HepG2 (cell line): ENCODE measurements at regions not wholly inside any gene's neighbourhood (a gene's known extent, or its start where the extent isn't known, plus 50 kb on each side); places are given as distances from the start of the nearest gene placed in this dataset.

ENCODE experiments used
- ATAC-seq: fragments of 200-7000 bp; cut with Tn5 transposase; 3 replicates; pipeline ENCODE4 v1.9.1; 2020; ENCODE audit warnings: mild to moderate bottlenecking, moderate library complexity
- BruUV-seq: library from RNA; stranded (reverse); fragments of 400-500 nt; replicated peaks from 2 replicates; lab custom pipeline; 2021; lab: Mats Ljungman, UMichigan
- CTCF ChIA-PET: fragments of 300-600 bp; formaldehyde crosslinking; extraction: SDS; loops from one replicate; lab custom pipeline; 2021; ENCODE audit warnings: low total read pairs, inconsistent platforms, low intra/inter-chr PET ratio; lab: Yijun Ruan, JAX
- POLR2A ChIA-PET: fragments of 350-600 bp; sonication (Branson Sonifier 250); formaldehyde crosslinking; loops from one replicate; lab custom pipeline; 2020; ENCODE audit warnings: antibody characterized with exemption, inconsistent platforms; lab: Yijun Ruan, JAX
- DNase-seq: peaks from one replicate; pipeline ENCODE4 v3.0.0-alpha.2; 2015; ENCODE audit warnings: low spot score
- FAIRE-seq: peaks from 3 replicates; lab custom pipeline; 2011; peaks lifted over from hg19 to GRCh38; lab: Jason Lieb, UNC
- H2AFZ ChIP-seq: one replicate; pipeline ENCODE4 v1.6.1; 2011; ENCODE audit warnings: low read length, inconsistent platforms
- H3K27ac ChIP-seq: fragments of 300-600 bp; 3 replicates; pipeline ENCODE4 v1.8.0; 2011; ENCODE audit warnings: mixed run types, mild to moderate bottlenecking, mixed read lengths, low read length, inconsistent platforms; ENCODE audit not compliant: insufficient read depth; ENCODE audit errors: extremely low read length
- H3K27me3 ChIP-seq, 2 experiments: fragments of 200-600 bp in 1 of 2; 2 replicates in 1 of 2; 3 replicates in 1 of 2; pipeline versions ENCODE4 v1.6.0 to v1.8.0; 2011; ENCODE audit warnings: low read length in 2 of 2, mild to moderate bottlenecking in 2 of 2, moderate library complexity in 2 of 2, inconsistent platforms in 1 of 2; ENCODE audit not compliant: insufficient read depth in 2 of 2, control insufficient read depth in 1 of 2
- H3K36me3 ChIP-seq, 2 experiments: fragments of 200-600 bp in 1 of 2; replicated peaks in 1 of 2; 2 replicates in 1 of 2; 3 replicates in 1 of 2; pipeline versions ENCODE4 v1.5.1 to v1.8.0; 2011; ENCODE audit warnings: low read length in 2 of 2, inconsistent platforms in 1 of 2; ENCODE audit not compliant: insufficient read depth in 2 of 2, control insufficient read depth in 1 of 2
- H3K4me1 ChIP-seq: 2 replicates; pipeline ENCODE4 v1.5.1; 2012; ENCODE audit warnings: low read length, inconsistent platforms; ENCODE audit not compliant: insufficient read depth
- H3K4me2 ChIP-seq: 2 replicates; pipeline ENCODE4 v1.6.0; 2011; ENCODE audit warnings: low read depth, low read length, inconsistent platforms
- H3K4me3 ChIP-seq, 3 experiments: fragments of 200-600 bp in 1 of 3; sonication (generic), shearing (Covaris generic) in 1 of 3; replicated peaks in 1 of 3; 2 replicates each; pipeline ENCODE4 v1.5.1; 2011 to 2016; ENCODE audit warnings: low read length in 3 of 3, inconsistent platforms in 2 of 3, low read depth in 2 of 3, mild to moderate bottlenecking in 2 of 3, control low read depth in 1 of 3, mixed read lengths in 1 of 3; ENCODE audit not compliant: insufficient read depth in 1 of 3
- H3K79me2 ChIP-seq: one replicate; pipeline ENCODE4 v1.6.1; 2011; ENCODE audit warnings: low read length, inconsistent platforms; ENCODE audit not compliant: insufficient read depth
- H3K9ac ChIP-seq: 2 replicates; pipeline ENCODE4 v1.6.0; 2011; ENCODE audit warnings: mild to moderate bottlenecking, low read depth, low read length, inconsistent platforms; ENCODE audit not compliant: insufficient read depth
- H3K9me3 ChIP-seq: 2 replicates; pipeline ENCODE4 v1.5.1; 2012; ENCODE audit warnings: mild to moderate bottlenecking, low read length
- H4K20me1 ChIP-seq: 2 replicates; pipeline ENCODE4 v1.6.0; 2011; ENCODE audit warnings: inconsistent platforms, mild to moderate bottlenecking, low read length, moderate library complexity; ENCODE audit not compliant: insufficient read depth
- CHCHD3 ChIP-seq: sonication (generic); formaldehyde crosslinking; IDR thresholded peaks from 2 replicates; pipeline ENCODE4 v1.8.0; 2022; ENCODE audit warnings: mild to moderate bottlenecking, missing genetic modification reagents, moderate library complexity
- DPF2 ChIP-seq: sonication (generic); formaldehyde crosslinking; IDR thresholded peaks from 2 replicates; pipeline ENCODE4 v1.4.0; 2020; ENCODE audit warnings: mild to moderate bottlenecking, low read depth, missing genetic modification reagents, borderline replicate concordance
- ESRRA ChIP-seq: sonication (generic); formaldehyde crosslinking; IDR thresholded peaks from 2 replicates; pipeline ENCODE4 v1.5.1; 2020; ENCODE audit warnings: mild to moderate bottlenecking, low read depth, missing genetic modification reagents
- GFI1 ChIP-seq: sonication (generic); formaldehyde crosslinking; IDR thresholded peaks from 2 replicates; pipeline ENCODE4 v1.5.0; 2020; ENCODE audit warnings: missing genetic modification reagents, mild to moderate bottlenecking, borderline replicate concordance
- KDM1A ChIP-seq: IDR thresholded peaks from 2 replicates; pipeline ENCODE4 v1.6.1; 2016; ENCODE audit warnings: missing compliant biosample characterization
- KLF15 ChIP-seq: sonication (generic); formaldehyde crosslinking; IDR thresholded peaks from 2 replicates; pipeline ENCODE4 v1.8.1; 2023; ENCODE audit warnings: borderline replicate concordance, mild to moderate bottlenecking, inconsistent platforms, missing genetic modification reagents, mixed read lengths
- KLF16 ChIP-seq, 2 experiments: sonication (generic) in 1 of 2; formaldehyde crosslinking in 1 of 2; IDR thresholded peaks; 2 replicates each; pipeline versions ENCODE4 v1.6.1 to v1.8.0; 2016 to 2023; ENCODE audit warnings: missing genetic modification reagents in 2 of 2, missing compliant biosample characterization in 1 of 2
- MIXL1 ChIP-seq: IDR thresholded peaks from 2 replicates; pipeline ENCODE4 v1.6.1; 2016
- MXI1 ChIP-seq: IDR thresholded peaks from 3 replicates; pipeline ENCODE4 v1.6.1; 2012; ENCODE audit warnings: low read depth, low read length, inconsistent platforms, borderline replicate concordance
- MYNN ChIP-seq: sonication (generic); formaldehyde crosslinking; IDR thresholded peaks from 2 replicates; pipeline ENCODE4 v1.4.0; 2020; ENCODE audit warnings: mild to moderate bottlenecking, low read depth, missing genetic modification reagents
- MZF1 ChIP-seq: sonication (generic); formaldehyde crosslinking; IDR thresholded peaks from 2 replicates; pipeline ENCODE4 v1.8.1; 2023; ENCODE audit warnings: mild to moderate bottlenecking, missing genetic modification reagents, borderline replicate concordance
- NKX3-1 ChIP-seq: sonication (generic); formaldehyde crosslinking; IDR thresholded peaks from 2 replicates; pipeline ENCODE4 v1.5.0; 2020; ENCODE audit warnings: missing genetic modification reagents
- ZBTB7B ChIP-seq: sonication (generic); formaldehyde crosslinking; IDR thresholded peaks from 2 replicates; pipeline ENCODE4 v1.4.0; 2020; ENCODE audit warnings: missing genetic modification reagents
- ZNF235 ChIP-seq: sonication (generic); formaldehyde crosslinking; IDR thresholded peaks from 2 replicates; pipeline ENCODE4 v1.8.1; 2023; ENCODE audit warnings: mild to moderate bottlenecking, missing genetic modification reagents, borderline replicate concordance
- ZNF3 ChIP-seq: IDR thresholded peaks from 2 replicates; pipeline ENCODE4 v1.7.0; 2017; ENCODE audit warnings: inconsistent platforms
- ZNF326 ChIP-seq: sonication (generic); formaldehyde crosslinking; IDR thresholded peaks from 2 replicates; pipeline ENCODE4 v1.4.0; 2020; ENCODE audit warnings: missing genetic modification reagents, borderline replicate concordance
- ZNF547 ChIP-seq: sonication (generic); formaldehyde crosslinking; IDR thresholded peaks from 2 replicates; pipeline ENCODE4 v1.5.1; 2020; ENCODE audit warnings: mild to moderate bottlenecking, missing genetic modification reagents
- ZNF577 ChIP-seq: sonication (generic); formaldehyde crosslinking; IDR thresholded peaks from 2 replicates; pipeline ENCODE4 v1.4.0; 2020; ENCODE audit warnings: mild to moderate bottlenecking, low read depth, missing genetic modification reagents, borderline replicate concordance
- ZNF652 ChIP-seq: IDR thresholded peaks from 2 replicates; pipeline ENCODE4 v1.6.1; 2016; ENCODE audit warnings: low read depth, borderline replicate concordance
- ZNF777 ChIP-seq: sonication (generic); formaldehyde crosslinking; IDR thresholded peaks from 2 replicates; pipeline ENCODE4 v1.4.0; 2020; ENCODE audit warnings: missing genetic modification reagents
- WGBS: methylation state at CpG from one replicate; pipeline ENCODE4 v1.1.6; 2017; ENCODE audit warnings: low lambda C conversion rate; 5-methylcytosine and 5-hydroxymethylcytosine counted together
- in situ Hi-C: cut with HindIII; loops from 2 replicates; pipeline ENCODE4 v1.10.0; 2017; ENCODE audit warnings: low pct_unique_long_range_greater_than_20kb; ENCODE audit not compliant: extremely low pct_ligation_motif_present
- intact Hi-C: fragments of 100-400 bp; cut with micrococcal nuclease; formaldehyde crosslinking; loops from one replicate; pipeline ENCODE4 v1.10.0; 2022; ENCODE audit not compliant: unreplicated experiment
- TF ChIP-seq, protein P1 (sequence below): sonication (generic); formaldehyde crosslinking; IDR thresholded peaks from 2 replicates; pipeline ENCODE4 v1.4.0; 2020; ENCODE audit warnings: missing genetic modification reagents
- TF ChIP-seq, protein P2 (sequence below): sonication (generic); formaldehyde crosslinking; IDR thresholded peaks from 2 replicates; pipeline ENCODE4 v1.8.0; 2022; ENCODE audit warnings: low read depth, missing genetic modification reagents

DNA sequence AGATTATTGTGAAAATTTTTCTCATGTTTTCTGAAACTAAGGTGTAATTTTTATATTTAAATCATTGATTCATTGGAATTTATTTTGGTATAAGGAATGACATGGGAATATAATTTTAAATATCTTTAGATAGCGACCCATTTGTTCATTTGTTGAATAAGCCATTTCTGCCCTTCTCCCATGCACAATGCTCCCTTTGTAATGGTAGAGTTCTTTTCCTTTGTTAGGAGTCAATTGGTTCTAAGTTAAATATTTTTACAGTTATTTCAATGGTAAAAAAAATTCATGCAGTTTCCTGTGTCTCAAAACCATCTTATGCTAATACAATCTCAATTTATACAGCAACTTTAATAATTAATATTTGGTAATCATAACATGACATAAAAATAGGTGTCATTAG lies 218.8 kb upstream of the C11orf87 start:
- no TSS peak for BruUV-seq
- Histone ChIP-seq H3K79me2 (no peaks in the 10 kb centered on the region), H3K4me2 (no peak overlapping the region), H4K20me1 (no peaks in the 10 kb centered on the region), H2AFZ (no peak overlapping the region), H3K4me3 (no peak overlapping the region), H3K9me3 (peaks cover 8% of the 10 kb centered on the region; the same call in 1 of the 2 replicates)
- POLR2A ChIA-PET: no interaction called here
- FAIRE-seq (no peak), DNase-seq (no peak), ATAC-seq (no peak)
- intact Hi-C loops: no loop called here
- CTCF ChIA-PET: no interaction called here
- TF ChIP-seq, protein P1, sequence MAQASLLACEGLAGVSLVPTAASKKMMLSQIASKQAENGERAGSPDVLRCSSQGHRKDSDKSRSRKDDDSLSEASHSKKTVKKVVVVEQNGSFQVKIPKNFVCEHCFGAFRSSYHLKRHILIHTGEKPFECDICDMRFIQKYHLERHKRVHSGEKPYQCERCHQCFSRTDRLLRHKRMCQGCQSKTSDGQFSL (CRISPR knock-in tag): no peak
- TF ChIP-seq ZNF326 (CRISPR knock-in tag) (no peak), ZNF547 (no peak), ZNF3 (CRISPR knock-in tag) (no peak), NKX3-1 (CRISPR knock-in tag) (no peak), ZNF577 (CRISPR knock-in tag) (no peak), MIXL1 (CRISPR knock-in tag) (no peak)
- TF ChIP-seq, all 625 proteins: peak for 0
- Histone ChIP-seq H3K4me1 (no peaks in the 10 kb centered on the region), H3K27me3 (no peaks in the 10 kb centered on the region), H3K9ac (no peak overlapping the region), H3K27ac (no peak overlapping the region), H3K36me3 (no peaks in the 10 kb centered on the region)
- WGBS: 6% methylated on average over 1 of the region's 1 CpG
- in situ Hi-C loops: no loop called here

DNA sequence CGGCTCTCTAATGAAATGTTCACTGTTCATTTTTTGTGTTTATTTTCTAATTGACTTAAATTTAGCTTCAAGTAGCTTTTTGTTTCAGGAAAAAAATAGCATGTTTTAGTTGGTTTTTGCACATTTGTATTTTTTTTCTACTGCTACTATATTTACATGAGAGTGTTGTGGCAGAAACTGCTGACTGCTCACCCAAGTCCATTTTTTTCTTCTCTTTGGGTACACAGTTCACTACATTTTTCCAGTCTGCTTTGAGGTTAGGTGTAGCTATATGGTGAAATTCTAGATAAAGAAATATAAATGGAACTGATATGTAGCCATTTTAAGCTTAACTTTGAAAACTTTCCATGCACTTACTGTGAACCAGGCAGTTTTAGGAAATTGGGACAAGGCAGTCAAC lies 216.7 kb upstream of the C11orf87 start:
- ChIA-PET POLR2A (no interaction called here), CTCF (no interaction called here)
- FAIRE-seq (no peak), ATAC-seq (no peak), DNase-seq (no peak)
- intact Hi-C loops: no loop called here
- peaks cover 16% of the 10 kb centered on the region for H3K9me3 ChIP-seq
- no peak overlapping the region for H3K27ac ChIP-seq
- no peak overlapping the region for H3K4me3 ChIP-seq
- WGBS: 6% methylated on average over 1 of the region's 1 CpG
- no peak overlapping the region for H2AFZ ChIP-seq
- no peak overlapping the region for H3K9ac ChIP-seq
- no peak overlapping the region for H3K4me2 ChIP-seq
- in situ Hi-C loops: no loop called here
- no TSS peak for BruUV-seq
- no peaks in the 10 kb centered on the region for H3K79me2 ChIP-seq
- H3K4me1 ChIP-seq: no peaks in the 10 kb centered on the region
- H4K20me1 ChIP-seq: no peaks in the 10 kb centered on the region
- H3K36me3 ChIP-seq: no peaks in the 10 kb centered on the region
- no peaks in the 10 kb centered on the region for H3K27me3 ChIP-seq
- TF ChIP-seq MXI1 (no peak), KDM1A (CRISPR knock-in tag) (no peak), KLF15 (CRISPR knock-in tag) (no peak), GFI1 (no peak), ESRRA (CRISPR knock-in tag) (no peak), ZNF235 (CRISPR knock-in tag) (no peak), ZBTB7B (CRISPR knock-in tag) (no peak), ZNF777 (no peak), MYNN (CRISPR knock-in tag) (no peak), DPF2 (CRISPR knock-in tag) (no peak), MZF1 (CRISPR knock-in tag) (no peak), ZNF652 (CRISPR knock-in tag) (no peak), KLF16 (CRISPR knock-in tag; IDR thresholded peaks at IDR 0.05) (no peak), CHCHD3 (no peak)
- TF ChIP-seq, protein P2, sequence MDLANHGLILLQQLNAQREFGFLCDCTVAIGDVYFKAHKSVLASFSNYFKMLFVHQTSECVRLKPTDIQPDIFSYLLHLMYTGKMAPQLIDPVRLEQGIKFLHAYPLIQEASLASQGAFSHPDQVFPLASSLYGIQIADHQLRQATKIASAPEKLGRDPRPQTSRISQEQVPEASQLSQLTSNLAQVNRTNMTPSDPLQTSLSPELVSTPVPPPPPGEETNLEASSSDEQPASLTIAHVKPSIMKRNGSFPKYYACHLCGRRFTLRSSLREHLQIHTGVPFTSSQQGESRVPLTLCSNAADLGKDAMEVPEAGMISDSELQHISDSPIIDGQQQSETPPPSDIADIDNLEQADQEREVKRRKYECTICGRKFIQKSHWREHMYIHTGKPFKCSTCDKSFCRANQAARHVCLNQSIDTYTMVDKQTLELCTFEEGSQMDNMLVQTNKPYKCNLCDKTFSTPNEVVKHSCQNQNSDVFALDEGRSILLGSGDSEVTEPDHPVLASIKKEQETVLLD: no peak
